Daoy (cell line): ENCODE measurements at regions not wholly inside any gene's neighbourhood (a gene's known extent, or its start where the extent isn't known, plus 50 kb on each side); places are given as distances from the start of the nearest gene placed in this dataset.
"Not testable (repeated sequence)": the region's sequence is repeated elsewhere in the genome, so short reads cannot be mapped to it uniquely, and the experiment has no call there.

Source experiments
- DNase-seq: peaks from one replicate; pipeline ENCODE4 v3.0.0-alpha.2; 2015; ENCODE audit warnings: low read depth

DNA sequence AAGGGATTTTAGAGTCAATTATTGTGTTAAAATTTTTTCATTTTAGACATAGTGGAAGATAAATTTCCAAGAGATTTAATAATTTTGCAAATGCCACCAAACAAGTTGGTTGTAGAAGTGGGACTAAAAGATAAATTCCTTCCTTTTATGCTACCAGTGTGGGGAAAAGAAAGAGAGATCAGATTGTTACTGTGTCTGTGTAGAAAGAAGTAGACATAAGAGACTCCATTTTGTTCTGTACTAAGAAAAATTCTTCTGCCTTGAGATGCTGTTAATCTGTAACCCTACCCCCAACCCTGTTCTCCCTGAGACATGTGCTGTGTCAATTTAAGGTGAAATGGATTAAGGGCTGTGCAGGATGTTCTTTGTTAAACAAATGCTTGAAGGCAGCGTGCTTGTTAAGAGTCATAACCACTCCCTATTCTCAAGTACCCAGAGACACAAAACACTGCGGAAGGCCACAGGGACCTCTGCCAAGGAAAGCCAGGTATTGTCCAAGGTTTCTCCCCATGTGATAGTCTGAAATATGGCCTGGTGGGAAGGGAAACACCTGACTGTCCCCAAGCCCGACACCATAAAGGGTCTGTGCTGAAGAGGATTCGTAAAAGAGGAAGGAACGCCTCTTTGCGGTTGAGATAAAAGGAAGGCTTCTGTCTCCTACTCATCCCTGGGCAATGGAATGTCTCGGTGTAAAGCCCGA is 117.0 kb downstream of the CEP44 start:
- not testable (repeated sequence) for DNase-seq

DNA sequence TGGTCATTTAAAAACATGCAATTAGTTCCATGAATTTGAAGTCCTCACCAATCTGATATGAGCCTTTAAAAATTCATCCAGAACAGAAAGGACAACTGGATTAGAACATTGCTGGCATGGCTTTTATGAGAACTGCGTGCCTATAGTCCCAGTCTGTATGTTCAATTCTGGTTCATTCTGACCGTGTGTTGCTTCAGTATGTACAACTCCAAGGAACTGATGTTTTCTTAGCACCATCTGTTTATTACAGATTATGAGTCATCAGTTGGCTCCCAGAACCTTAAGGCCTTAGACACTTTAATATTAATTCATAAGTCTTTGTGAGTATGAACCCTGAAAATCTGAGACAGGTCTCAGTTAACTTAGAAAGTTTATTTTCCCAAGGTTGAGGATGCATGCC is 115.0 kb downstream of the CEP44 start:
- no peak for DNase-seq

DNA sequence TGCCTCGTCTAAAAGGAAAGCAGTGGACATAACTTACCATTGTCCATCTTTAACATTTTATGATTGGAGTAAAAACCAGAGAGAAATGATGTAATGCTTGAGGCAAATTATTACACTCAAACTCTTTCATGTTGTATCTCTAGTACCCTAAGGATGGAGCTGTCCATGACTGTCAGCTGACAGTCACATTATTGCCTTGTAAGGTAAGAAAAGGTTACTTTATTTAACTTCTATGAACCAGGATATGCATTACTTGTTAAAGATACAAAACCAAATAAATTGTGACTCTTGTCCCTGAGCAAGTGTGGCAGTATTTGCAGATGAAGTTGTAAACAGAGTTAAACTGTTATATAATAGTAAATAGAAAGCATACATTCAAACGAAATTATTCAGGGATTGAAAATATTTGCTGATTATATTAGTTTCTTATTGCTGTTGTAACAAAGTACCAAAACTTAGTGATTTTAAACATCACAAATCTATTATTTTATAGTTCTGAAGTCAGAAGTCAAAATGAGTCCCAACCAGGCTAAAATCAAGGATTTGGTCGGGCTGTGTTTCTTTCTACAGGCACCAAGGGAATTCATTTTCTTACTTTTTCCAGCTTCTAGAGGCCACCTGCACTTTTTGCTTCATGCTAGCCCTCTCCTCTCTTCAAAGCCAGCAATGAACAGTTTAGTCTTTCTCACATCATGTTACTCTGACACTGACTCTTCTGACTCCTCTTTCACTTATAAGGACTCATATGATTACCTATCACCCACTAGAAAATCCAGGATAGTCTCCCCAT is 113.8 kb downstream of the CEP44 start:
- DNase-seq = no peak

DNA sequence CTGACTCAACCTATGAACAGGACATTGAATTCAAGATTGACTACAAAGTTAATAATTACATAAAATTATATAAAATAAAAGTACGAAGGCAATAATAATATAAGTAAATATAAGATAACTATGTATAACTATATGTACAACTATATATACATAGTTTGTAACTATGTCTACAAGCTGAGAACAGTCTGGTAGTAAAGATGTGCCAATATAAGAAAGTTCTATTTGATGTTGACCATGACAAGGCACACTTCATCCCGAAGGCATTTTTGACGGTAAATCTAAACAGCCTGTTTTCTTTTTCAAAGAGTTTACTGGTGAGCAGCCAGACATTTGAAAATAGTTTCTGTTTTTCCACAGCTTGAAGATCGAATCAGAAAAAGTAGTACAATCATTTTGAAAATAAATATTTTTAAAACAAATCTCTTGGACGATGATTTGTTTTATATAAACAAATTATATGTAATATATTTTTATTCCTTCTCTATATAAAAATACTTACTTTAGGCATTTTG is 112.9 kb downstream of the CEP44 start:
- no peak for DNase-seq

DNA sequence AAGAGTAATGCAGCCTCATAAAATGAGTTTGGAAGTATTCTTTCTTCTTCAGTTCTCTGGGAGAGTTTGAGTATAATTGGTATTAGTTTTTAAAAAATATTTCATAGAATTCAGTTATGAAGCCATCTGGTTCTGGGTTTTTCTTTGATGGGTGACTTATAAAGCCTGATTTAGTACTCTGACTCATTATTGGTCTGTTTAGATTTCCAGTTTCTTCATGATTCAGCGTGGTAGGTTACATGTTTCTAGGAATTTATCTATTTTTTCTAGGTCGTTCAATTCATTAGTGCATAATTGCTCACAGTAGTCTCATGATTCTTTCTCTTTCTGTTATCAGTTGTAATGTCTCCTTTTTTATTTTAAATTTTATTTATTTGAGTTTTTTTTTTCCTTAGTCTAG is 111.2 kb downstream of the CEP44 start:
- no peak for DNase-seq

DNA sequence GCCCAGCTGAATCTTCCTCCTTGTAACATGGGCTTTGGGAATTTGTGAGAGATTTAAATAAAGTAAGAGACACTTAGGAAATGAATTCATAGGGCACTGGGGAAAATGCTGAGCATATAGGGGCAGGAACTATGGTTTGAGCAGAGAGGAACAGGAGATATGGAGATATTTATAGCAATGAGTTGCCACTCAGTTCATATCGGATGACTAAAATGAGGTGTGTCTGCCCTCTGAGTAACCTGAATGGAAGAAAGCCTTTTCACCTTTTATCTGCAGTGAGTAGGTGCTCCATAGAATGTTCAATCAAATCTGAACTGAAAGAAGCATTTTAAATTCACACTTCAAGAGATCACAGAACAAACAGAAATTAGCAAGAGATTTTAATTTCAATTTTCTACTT is 105.7 kb downstream of the CEP44 start:
- no peak for DNase-seq

DNA sequence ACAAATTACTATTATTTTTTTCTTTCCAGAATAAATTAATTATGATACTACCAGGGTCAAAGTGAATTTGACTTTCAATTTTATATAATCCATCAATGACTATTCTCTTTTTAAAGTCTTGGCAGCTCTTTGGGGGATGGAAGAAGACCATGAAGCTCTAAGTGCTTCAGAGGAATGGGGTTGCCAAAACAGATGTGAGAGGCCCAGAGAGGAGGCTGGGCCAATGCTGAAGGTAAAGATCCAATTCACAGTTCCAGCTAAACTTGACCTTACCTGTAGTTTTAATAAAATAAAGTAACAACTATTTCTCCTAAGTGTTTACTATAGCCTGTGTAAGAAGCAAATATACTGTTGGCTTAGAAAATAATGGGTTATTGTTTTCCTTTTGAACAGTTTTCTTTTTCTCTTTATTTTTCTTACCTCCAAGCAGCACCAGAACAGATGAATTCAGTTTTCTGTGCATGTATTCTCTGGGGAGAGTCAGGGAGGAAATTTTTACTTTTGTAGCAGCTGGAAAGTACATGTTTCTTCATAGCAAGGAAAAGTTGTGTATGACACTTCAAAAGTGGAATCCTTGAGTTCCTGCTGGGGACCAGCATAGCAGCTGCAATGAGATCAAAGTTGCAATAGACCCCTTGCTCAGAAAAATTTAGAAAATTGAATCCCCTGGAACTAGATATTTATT is 104.9 kb downstream of the CEP44 start:
- no peak for DNase-seq

DNA sequence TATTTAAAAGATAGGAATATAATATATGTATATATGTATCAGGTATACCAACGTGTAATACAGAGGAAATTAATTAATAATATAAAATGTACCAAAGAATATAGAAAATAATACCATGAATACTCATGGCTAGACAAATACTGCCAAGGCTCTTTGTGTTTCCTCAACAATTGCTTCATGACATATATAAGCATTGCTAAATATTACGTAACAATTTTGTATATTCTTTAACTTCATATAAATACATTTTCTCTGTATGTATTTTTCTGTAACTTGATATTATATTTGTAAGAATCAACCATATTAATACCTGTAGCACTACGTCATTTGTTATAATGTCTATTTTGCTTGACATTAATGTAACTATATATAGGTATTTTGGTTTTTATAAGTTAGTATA is 104.0 kb downstream of the CEP44 start:
- no peak for DNase-seq

DNA sequence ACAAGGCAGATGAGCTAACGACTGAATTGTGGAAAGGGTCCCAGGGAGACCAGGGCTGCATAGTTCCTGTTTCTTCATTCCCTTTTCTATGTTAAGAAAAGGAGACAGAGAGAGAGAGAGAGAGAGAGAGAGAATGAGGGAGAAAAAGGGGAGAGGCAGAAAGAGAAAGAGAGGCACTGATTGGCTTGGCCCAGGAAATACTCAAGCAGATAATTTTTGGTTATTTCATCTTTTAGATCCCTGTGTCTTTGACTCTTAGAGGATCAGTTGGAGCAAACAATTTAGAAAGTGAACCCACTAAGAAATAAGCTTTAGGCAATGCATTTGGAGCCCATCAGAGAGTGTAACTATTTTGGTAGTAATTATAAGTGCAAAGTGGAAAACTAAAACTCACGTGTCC is 103.4 kb downstream of the CEP44 start:
- no peak for DNase-seq

DNA sequence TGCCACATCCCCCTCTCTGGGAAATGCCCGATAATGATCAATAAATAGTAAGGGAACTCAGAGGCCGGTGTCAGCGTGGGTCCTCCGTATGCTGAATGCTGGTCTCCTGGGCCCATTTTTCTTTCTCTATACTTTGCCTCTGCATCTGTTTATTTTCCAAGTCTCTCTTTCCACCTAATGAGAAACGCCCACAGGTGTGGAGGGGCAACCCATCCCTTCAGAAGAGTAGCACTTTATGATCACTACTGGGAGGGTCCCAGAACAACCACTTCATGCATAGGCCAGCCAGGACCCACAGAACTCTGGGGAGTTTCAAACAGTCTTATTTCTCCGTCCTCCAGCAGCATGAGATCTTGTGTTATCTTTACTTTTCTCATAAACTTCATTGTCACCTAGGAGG is 100.1 kb downstream of the CEP44 start:
- DNase-seq = no peak

DNA sequence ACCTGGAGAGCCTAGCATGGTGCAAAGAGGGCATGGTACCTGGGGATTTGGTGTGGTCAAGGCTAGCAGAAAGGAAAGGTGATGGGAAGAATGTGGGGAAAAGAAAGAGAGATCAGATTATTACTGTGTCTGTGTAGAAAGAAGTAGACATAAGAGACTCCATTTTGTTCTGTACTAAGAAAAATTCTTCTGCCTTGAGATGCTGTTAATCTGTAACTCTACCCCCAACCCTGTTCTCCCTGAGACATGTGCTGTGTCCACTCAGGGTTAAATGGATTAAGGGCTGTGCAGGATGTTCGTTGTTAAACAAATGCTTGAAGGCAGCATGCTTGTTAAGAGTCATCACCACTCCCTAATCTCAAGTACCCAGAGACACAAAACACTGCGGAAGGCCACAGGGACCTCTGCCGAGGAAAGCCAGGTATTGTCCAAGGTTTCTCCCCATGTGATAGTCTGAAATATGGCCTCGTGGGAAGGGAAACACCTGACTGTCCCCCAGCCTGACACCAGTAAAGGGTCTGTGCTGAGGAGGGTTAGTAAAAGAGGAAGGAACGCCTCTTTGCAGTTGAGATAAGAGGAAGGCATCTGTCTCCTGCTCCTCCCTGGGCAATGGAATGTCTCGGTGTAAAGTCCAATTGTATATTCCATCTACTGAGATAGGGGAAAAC is 99.4 kb downstream of the CEP44 start:
- not testable (repeated sequence) for DNase-seq
